HG03520 (cell line): ENCODE measurements at regions not wholly inside any gene's neighbourhood (a gene's known extent, or its start where the extent isn't known, plus 50 kb on each side); places are given as distances from the start of the nearest gene placed in this dataset.
"Not testable (repeated sequence)": the region's sequence is repeated elsewhere in the genome, so short reads cannot be mapped to it uniquely, and the experiment has no call there.

Experiments
- ATAC-seq: cut with Tn5 transposase; IDR thresholded peaks from one replicate; pipeline ENCODE4 v1.9.1; 2021; ENCODE audit warnings: mild to moderate bottlenecking, moderate library complexity; ENCODE audit not compliant: unreplicated experiment

DNA sequence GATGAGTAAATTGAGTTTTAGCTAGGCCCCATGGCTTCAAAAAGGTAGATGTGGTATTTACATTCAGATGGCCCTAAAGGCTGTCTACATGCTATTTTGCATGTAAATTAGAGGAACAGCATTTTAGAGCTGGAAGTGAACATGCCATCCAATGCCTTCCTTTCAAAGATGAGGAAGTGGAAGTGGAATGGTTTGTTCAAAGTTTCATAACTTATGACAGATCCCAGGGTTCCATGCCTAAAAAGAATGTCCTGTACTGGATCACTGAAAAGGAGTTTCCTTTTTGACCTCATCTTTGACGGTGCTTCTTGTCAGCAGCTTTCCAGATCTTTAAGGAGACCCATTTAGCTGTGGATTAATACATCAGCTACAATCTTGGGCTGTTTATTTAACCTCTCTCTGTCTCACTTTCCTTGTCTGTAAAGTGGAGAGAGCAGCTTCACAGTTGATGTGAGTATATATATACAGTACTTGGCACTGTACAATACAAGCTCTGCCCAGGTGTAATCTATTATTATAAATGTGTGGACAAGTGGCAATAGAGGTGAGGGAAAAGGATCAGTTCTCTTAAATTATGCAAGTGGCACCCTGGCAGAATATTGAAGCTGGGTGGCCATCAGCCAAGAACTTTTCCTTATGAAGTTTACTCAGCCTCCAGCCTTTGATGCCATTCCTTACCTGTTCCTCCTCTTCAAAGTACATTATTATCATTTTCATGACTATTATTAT is 68.7 kb upstream of the GOLGA8B start:
- no peak for ATAC-seq

DNA sequence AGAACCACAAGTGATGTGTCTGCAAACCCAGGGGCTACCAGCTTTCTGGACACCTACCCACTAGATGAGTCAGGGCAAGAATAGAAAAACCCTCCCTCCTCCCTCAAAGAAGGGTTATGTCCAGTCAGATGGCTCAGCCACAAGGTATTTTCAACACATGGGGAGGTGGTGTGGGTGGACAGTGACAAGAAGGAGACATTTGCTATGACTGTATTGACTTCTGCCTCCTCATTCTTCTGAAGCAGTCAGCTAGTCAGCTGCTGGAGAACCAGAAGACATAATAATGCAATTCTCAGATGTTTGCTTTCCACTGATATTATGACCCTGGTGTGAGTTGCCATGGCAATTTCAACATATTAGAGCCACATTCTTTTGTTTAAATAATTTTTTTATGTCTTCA is 66.7 kb upstream of the GOLGA8B start:
- ATAC-seq = peak; percentile 74

DNA sequence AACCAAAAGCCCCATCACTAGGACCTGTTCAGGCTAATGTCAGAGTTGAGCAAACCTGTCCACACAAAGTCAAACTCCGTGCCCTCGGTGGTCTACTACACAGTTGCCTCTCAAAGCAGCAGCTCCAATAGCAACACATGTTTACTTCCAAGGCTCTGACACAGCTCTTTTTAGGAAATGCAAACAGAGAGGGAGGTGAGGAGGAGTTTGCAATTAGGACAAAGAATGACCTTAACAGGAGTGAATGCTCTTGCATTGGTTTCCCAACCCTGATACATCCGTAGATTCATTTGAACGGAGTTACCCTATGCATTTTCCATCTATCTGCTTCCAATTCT is 64.8 kb upstream of the GOLGA8B start:
- ATAC-seq = no peak

DNA sequence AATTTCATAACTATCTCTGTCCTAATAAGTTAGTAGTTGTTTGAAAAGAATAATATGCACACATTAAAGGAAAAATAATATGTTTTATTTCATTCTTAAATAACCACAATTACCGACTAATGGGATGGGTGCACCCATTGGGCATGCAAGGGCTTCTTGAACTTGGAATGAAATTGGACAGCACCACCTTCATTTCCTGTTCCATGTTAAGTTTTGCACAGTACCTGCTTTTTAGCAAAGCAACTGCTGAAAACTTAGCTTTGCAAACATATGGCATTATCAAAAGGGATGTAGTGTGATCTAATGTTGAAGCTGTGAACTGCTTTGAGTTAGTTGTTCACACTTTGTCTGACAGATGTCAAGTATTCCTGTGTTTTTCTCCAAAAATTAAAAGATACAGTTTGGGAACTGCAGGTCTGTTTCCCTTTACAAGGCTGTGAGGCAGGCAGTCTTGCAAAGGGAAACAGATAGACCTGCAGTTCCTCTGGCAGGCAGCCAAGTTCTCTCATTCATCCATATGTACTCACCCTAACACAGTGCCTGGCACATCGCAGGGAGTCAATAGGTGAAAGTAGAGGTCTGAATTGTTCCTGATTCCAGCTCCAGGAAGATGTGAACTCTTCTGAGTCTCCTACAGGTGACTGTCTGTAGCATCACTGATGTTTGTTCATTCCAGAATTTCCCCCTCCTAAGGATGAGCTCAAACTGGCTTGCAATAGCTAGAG is 64.3 kb upstream of the GOLGA8B start:
- no peak for ATAC-seq

DNA sequence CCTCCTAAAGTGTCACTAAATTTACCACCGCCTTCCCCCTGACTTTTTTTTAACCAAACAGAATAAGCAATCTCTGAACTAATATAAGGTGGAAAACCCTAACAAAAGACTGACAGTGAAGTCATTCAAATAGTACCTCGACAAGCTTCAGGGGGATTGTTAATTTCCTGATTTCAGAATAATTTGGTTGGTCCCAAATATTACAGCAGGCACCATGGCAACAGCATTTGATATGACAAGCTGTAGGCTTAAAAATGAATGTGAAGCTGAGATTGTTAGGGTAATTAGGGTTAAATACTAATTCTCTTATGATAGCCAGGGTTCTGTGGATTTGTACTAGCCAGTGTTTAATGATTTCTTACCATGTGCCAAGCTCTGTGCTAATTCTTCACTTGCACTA is 63.5 kb upstream of the GOLGA8B start:
- no peak for ATAC-seq

DNA sequence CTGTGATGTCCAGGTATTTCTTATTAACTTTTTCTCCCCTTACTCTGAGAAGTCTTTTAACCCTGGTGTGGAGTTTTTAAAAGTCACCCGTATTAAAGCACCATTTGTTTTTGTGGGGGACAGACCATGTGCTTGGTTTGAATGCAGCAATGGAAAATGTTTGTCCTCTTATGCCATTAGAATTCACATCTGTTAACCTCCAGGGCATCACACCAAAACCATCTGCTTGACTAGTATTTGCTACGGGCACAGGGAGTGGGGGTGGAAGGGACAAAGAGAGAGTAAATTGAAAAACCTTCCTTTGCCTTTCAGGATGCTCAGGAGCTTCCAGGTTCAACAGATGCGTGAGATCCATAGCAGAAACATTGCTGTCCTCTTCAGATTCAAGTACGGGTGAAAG is 61.4 kb upstream of the GOLGA8B start:
- no peak for ATAC-seq

DNA sequence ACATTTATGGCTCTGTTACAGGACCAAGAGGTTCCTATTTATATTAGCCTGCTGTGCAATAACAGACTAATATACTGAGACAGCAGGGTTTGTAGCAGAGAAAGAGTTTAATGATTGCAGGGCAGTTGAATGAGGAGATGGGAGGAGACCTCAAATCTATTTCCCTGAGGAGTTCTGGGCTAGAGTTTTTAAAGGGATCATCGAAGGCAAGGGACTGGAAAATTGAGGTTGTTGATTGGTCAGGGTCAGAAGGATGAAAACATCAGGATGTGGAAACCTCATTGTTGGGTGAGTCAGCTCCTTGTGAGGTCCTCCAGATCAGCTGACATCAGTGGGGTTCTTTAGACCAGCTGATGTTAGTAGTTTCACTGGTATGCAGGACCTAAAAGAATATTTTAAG is 60.6 kb upstream of the GOLGA8B start:
- ATAC-seq = no peak

DNA sequence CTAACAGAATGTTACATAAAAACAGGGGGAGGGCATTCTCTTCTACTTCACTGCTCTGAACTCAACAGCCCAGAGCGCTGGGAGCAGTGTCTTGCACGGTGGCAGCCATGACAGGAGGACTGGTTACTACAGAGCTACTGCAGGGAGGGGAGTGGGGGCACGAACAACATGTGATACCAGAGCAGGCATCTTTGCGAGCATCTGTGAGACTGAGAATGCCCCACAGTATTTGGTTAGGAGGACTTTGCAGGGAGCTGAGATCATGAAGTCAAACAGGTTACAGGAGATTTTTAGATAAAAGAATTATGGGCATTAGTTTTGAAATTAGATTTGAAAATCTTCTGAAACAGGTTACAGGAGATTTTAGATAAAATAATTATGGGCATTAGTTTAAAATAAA is 58.8 kb upstream of the GOLGA8B start:
- ATAC-seq = no peak

DNA sequence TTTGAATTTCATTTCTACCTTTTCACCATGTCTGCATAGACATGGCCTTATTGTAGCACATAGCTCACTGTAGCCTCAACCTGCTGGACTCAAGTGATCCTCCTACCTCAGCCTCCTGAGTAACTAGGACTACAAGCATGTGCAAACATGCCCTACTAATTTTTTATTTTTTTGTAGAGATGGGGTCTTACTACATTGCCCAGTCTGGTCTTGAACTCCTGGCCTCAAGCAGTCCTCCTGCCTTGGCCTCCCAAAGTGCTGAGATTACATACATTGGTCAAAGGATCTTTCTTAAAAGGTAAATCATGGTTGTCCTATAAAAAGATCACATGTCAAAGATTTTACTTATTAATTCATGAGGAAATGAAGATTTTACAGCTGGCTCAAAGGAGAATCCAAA is 57.2 kb upstream of the GOLGA8B start:
- no peak for ATAC-seq

DNA sequence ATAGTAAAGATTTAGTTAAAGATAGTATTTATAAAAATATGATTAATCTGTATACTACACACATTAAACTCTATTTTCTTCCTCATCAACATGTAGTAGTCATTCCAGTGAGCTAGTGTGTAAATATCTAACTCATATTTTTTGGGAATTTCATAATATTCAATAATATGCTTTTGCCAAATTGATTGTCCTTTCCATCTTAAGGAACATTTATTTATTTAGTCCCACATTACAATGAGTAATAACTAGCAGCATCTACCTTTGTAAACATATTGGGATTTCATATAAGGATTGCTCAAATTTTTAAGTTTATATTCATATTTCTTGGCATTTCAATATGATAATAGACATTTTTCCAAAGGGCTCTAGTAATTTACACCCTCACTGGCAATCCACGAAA is 53.9 kb upstream of the GOLGA8B start:
- ATAC-seq = no peak

DNA sequence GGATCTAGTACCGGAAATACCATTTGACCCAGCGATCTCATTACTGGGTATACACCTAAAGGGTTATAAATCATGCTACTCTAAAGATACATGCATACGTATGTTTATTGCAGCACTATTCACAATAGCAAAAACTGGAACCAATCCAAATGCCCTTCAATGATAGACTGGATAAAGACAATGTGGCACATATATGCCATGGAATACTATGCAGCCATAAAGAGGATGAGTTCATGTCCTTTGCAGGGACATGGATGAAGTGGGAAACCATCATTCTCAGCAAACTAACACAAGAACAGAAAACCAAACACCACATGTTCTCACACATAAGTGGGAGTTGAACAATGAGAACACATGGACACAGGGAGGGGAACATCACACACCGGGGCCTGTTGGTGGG is 50.2 kb upstream of the GOLGA8B start:
- ATAC-seq = not testable (repeated sequence)
